HEK293T (cell line): ENCODE measurements at regions not wholly inside any gene's neighbourhood (a gene's known extent, or its start where the extent isn't known, plus 50 kb on each side); places are given as distances from the start of the nearest gene placed in this dataset.

Experiments used
- BHLHE40 ChIP-seq: fragments of 450-650 bp; IDR thresholded peaks from 2 replicates; pipeline ENCODE4 v1.6.1; 2016; ENCODE audit warnings: mild to moderate bottlenecking, moderate library complexity, borderline replicate concordance
- CTBP1 ChIP-seq: fragments of 450-650 bp; IDR thresholded peaks from 2 replicates; pipeline ENCODE4 v1.6.1; 2016; ENCODE audit warnings: borderline replicate concordance
- FOXM1 ChIP-seq: fragments of 450-650 bp; IDR thresholded peaks from 2 replicates; pipeline ENCODE4 v1.6.1; 2017; ENCODE audit warnings: mild to moderate bottlenecking, borderline replicate concordance
- L3MBTL2 ChIP-seq: fragments of 450-650 bp; conservative IDR thresholded peaks from 2 replicates; pipeline ENCODE4 v1.6.1; 2016; ENCODE audit warnings: mild to moderate bottlenecking
- ZNF384 ChIP-seq: fragments of 450-650 bp; IDR thresholded peaks from 2 replicates; pipeline ENCODE4 v1.6.1; 2016

DNA sequence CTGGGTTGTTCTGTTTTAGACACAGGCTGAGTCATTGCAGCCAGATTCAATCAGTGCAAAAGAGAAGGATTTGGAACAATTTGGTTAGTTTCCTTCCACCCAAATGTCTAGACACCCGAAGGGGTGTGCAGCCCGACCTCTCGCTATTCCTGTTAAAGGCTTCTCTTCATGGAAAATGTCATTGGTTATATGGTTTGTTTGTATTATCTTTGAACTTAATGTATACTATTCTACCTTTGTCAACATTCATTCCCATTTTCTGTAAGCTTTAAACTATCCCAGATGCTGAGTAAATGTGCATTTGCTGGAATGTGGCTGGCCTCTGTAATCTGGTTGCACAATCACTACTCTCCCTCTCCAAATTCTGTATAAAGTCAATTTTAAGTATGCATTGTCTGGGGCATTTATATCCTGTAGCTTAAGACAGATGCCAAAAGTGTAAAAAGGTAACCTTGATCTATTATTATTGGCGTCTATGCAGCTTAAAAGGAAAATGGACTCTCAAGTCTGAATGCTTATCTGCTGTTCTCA is 80.4 kb upstream of the RND3 start:
- TF ChIP-seq CTBP1, result no peak
- no peak for TF ChIP-seq L3MBTL2
- no peak for TF ChIP-seq ZNF384
- TF ChIP-seq FOXM1, result no peak
- no peak for TF ChIP-seq BHLHE40
